GM10266 (cell line): ENCODE measurements at regions not wholly inside any gene's neighbourhood (a gene's known extent, or its start where the extent isn't known, plus 50 kb on each side); places are given as distances from the start of the nearest gene placed in this dataset.

Source experiments
- DNase-seq: peaks from one replicate; pipeline ENCODE4 v3.0.0; 2012; ENCODE audit errors: extremely low spot score
- TF ChIP-seq, protein P1 (sequence below): IDR thresholded peaks from 2 replicates; pipeline ENCODE4 v1.5.1; 2012; ENCODE audit warnings: mild to moderate bottlenecking, low read depth; ENCODE audit not compliant: control insufficient read depth, insufficient read depth; ENCODE audit errors: missing control alignments

DNA sequence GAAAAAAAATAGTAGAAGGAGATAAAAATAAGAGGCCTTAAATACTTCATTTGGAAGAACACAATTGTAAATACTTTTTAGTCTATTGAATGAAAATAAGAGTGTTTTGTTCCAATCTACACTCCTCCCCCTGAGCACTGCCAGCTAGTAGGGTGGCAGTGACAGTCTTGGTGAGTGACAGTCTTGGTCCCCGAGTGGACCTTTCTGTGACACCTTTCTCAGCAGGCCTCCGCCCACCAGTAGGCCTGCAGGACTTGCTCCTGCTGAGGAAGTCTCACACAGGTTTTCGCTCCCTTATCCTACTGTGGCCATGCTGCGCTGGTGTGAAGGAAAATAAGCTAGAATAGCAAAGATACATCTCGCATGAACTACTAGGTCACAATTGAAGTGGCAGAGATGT lies 666.8 kb downstream of the NR4A2 start:
- TF ChIP-seq, protein P1, sequence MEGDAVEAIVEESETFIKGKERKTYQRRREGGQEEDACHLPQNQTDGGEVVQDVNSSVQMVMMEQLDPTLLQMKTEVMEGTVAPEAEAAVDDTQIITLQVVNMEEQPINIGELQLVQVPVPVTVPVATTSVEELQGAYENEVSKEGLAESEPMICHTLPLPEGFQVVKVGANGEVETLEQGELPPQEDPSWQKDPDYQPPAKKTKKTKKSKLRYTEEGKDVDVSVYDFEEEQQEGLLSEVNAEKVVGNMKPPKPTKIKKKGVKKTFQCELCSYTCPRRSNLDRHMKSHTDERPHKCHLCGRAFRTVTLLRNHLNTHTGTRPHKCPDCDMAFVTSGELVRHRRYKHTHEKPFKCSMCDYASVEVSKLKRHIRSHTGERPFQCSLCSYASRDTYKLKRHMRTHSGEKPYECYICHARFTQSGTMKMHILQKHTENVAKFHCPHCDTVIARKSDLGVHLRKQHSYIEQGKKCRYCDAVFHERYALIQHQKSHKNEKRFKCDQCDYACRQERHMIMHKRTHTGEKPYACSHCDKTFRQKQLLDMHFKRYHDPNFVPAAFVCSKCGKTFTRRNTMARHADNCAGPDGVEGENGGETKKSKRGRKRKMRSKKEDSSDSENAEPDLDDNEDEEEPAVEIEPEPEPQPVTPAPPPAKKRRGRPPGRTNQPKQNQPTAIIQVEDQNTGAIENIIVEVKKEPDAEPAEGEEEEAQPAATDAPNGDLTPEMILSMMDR, result no peak
- DNase-seq, result no peak

DNA sequence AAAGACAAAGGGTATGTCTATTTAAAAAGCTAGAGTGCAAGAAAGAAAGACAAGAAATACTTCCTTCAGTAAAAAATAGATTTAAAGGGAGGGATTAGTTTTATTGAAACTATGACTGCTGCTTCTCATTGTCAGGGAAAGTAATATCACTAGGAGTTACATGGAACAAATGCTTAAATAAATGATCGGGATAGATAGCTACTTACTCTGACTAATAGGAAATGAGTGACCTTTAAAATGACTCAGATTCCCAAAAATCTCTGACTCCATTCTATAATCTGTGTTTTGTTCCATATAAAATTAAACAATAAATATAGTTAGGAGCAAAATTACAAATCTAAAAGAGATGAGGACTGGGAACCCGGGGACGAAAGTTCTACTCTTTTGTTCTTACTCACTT lies 669.3 kb downstream of the NR4A2 start:
- DNase-seq, result no peak
- TF ChIP-seq, protein P1, result no peak

DNA sequence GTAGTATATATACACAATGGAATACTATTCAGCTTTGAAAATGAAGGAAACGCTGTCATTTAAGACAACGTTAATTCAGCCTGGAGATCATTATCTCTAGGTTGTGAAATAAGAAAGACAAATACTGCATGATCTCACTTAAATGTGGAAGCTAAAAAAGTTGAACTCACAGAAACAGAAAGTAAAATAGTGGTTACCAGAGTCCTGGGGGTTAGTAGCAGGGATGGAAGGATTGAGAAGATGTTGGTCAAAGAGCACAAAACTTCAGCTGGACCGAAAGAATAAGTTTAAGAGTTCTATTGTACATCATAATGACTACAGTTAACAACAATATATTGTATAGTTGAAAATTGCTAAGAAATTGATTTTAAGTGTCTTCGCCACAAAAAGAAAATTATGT lies 670.3 kb downstream of the NR4A2 start:
- no peak for DNase-seq
- TF ChIP-seq, protein P1, result no peak

DNA sequence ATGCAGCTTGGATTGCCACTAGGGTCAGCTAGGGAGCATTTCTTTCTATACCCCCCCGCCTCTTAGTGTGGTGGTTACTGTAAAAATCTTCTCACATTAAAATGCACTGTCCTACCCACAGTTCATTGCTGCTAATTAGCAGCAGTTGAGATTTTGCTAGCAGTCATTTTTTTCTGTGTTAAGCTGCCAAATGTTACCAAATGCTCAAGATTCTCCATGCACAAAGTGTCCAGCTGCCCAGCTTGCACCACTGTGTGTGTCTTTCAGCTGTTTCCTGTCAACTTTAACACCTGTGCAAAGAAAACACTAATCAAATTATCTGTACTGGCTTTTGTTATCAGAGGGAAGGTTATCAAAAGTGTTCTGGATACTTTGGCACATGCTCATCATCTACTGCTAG lies 679.3 kb downstream of the NR4A2 start:
- DNase-seq, result no peak
- TF ChIP-seq, protein P1, result no peak

DNA sequence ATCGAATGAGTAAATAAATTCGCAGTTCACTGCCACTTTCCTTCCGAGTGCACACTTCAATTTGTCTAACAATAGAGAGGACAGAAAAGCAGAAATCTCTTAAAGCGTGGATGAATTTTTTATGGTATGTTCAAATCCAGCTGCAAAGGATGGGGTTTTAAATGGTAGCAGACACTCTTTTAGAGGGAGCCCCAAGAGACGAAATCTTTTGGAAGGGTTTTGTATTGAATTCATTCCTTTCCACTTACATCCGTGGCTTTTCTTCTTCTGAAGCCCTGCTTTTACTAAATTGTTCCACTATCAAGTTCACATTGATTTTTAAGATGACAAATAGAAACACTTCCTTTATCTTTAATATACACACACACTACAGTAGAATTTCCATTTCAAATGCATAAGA lies 680.7 kb downstream of the NR4A2 start:
- TF ChIP-seq, protein P1, result no peak
- no peak for DNase-seq

DNA sequence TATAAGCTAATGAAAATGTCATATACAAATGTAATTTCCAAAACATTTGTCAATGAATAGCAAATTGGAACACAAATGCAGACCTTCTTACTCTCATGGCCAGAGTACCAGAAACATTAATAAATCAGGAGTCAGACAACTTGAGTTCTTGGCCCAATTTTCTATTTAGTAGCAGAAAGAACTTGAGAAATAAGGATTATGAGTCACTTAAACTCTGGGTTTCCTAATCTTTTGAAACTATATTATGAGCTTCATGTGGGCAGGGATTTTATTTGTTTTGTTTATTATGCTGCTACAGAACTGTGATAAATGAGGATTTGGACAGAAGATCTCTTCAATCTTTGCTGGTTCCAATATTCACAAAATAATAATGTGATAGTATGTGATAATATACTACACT lies 686.7 kb downstream of the NR4A2 start:
- TF ChIP-seq, protein P1, result no peak
- DNase-seq, result no peak

DNA sequence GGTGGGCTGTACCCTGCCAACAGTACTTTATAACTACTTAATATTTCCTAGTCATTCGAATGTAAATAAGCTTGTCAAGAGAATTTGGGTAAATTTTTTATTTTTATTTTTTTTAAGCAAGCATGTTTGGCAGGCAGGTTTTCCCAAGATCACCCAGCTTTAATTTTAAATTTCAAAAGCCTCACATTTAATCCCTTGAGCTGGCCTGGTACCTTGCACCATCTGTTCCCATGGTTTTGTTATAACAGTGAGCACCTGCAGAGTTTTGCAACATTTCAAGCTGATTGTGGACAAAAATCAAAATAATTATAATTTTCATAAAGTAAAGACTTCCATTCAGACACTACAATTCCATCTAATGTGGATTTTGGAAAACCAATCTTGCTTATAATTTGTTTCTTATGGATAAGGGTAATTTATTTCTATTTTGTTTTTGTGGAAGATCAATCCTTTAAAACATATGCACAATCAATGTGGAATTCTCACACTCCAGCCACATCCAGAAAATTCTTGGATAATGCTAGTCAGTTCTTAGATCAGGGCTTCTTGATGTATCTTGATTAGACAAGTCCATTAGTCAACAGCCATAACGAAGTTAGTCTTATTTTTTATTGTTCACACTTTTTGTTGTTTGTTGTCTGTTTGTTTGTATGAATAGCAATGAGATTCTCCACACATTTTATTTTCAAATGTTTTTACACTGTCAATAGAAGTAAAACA lies 689.3 kb downstream of the NR4A2 start:
- TF ChIP-seq, protein P1, result no peak

More for the DNA sequence above, 689.3 kb downstream of the NR4A2 start:
- DNase-seq, result no peak
